Liver (tissue), 3 donors: ENCODE measurements at regions not wholly inside any gene's neighbourhood (a gene's known extent, or its start where the extent isn't known, plus 50 kb on each side); places are given as distances from the start of the nearest gene placed in this dataset.
"Not testable (repeated sequence)": the region's sequence is repeated elsewhere in the genome, so short reads cannot be mapped to it uniquely, and the experiment has no call there.

ENCODE experiments used
- FOXA1 ChIP-seq: IDR thresholded peaks from 2 replicates; pipeline ENCODE4 v1.6.1; 2016; ENCODE audit warnings: antibody characterized with exemption
- GABPA ChIP-seq, 2 donors: IDR thresholded peaks in 1 of 2; conservative IDR thresholded peaks in 1 of 2; 2 replicates each; pipeline ENCODE4 v1.6.1; 2016; ENCODE audit warnings: antibody characterized with exemption in 2 of 2, mild to moderate bottlenecking in 1 of 2, moderate library complexity in 1 of 2
- NR2F2 ChIP-seq: IDR thresholded peaks from 2 replicates; pipeline ENCODE4 v1.6.1; 2016; ENCODE audit warnings: antibody characterized with exemption
- RAD21 ChIP-seq, 2 donors: IDR thresholded peaks; 2 replicates each; pipeline ENCODE4 v1.6.1; 2016; ENCODE audit warnings: antibody characterized with exemption in 2 of 2, mild to moderate bottlenecking in 2 of 2
- RXRA ChIP-seq, 2 donors: IDR thresholded peaks; 2 replicates each; pipeline ENCODE4 v1.6.1; 2017 to 2018; ENCODE audit warnings: antibody characterized with exemption in 2 of 2, mild to moderate bottlenecking in 1 of 2
- SP1 ChIP-seq: IDR thresholded peaks from 2 replicates; pipeline ENCODE4 v1.6.1; 2018; ENCODE audit warnings: antibody characterized with exemption, mild to moderate bottlenecking
- YY1 ChIP-seq: IDR thresholded peaks from 2 replicates; pipeline ENCODE4 v1.6.1; 2016; ENCODE audit warnings: antibody characterized with exemption, mild to moderate bottlenecking
- TF ChIP-seq, protein P1 (sequence below): fragments of 150-350 bp; IDR thresholded peaks from 2 replicates; pipeline ENCODE4 v1.5.1; 2017; ENCODE audit warnings: improper control_type of control experiment, low read depth, low read length; ENCODE audit not compliant: missing input control
- TF ChIP-seq, protein P2 (sequence below): IDR thresholded peaks from 2 replicates; pipeline ENCODE4 v1.6.1; 2016; ENCODE audit warnings: antibody characterized with exemption
- TF ChIP-seq, protein P3 (sequence below): IDR thresholded peaks from 2 replicates; pipeline ENCODE4 v1.6.1; 2016; ENCODE audit warnings: antibody characterized with exemption
- TF ChIP-seq, protein P4 (sequence below): IDR thresholded peaks from 2 replicates; pipeline ENCODE4 v1.6.1; 2016; ENCODE audit warnings: antibody characterized with exemption
- TF ChIP-seq, protein P5 (sequence below): IDR thresholded peaks from 2 replicates; pipeline ENCODE4 v1.6.1; 2016; ENCODE audit warnings: antibody characterized with exemption, mild to moderate bottlenecking
- donor health status: healthy.
- donor health status: healthy.

DNA sequence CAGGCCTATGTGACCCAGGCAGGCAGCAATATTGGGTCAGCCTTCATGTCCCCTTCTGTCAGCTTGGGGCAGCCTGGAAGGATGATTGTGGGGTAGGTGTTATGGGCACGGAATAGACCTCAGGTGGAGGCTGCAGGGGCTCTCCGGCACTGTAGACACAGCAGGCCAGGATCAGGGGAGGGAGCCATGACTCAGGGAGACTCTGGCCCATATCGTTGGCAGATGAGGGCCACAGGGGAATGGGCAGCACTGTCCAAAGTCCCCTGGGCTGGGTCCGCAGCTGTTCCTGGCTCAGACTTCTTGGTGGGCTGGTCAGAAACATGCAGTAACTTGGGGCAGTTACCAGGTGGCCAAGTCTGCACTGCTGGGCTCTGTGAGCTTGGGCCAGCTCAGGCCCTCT, 3080.1 kb downstream of the RPIA start:
- TF ChIP-seq, protein P1, sequence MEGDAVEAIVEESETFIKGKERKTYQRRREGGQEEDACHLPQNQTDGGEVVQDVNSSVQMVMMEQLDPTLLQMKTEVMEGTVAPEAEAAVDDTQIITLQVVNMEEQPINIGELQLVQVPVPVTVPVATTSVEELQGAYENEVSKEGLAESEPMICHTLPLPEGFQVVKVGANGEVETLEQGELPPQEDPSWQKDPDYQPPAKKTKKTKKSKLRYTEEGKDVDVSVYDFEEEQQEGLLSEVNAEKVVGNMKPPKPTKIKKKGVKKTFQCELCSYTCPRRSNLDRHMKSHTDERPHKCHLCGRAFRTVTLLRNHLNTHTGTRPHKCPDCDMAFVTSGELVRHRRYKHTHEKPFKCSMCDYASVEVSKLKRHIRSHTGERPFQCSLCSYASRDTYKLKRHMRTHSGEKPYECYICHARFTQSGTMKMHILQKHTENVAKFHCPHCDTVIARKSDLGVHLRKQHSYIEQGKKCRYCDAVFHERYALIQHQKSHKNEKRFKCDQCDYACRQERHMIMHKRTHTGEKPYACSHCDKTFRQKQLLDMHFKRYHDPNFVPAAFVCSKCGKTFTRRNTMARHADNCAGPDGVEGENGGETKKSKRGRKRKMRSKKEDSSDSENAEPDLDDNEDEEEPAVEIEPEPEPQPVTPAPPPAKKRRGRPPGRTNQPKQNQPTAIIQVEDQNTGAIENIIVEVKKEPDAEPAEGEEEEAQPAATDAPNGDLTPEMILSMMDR = not testable (repeated sequence)
- TF ChIP-seq NR2F2; YY1; SP1; FOXA1; RXRA (IDR thresholded peaks at IDR 0.05); RAD21 (IDR thresholded peaks at IDR 0.05); GABPA (IDR thresholded peaks at IDR 0.05 in 1 of 2, conservative IDR thresholded peaks at IDR 0.05 in 1 of 2): not testable (repeated sequence)
- TF ChIP-seq, protein P2, sequence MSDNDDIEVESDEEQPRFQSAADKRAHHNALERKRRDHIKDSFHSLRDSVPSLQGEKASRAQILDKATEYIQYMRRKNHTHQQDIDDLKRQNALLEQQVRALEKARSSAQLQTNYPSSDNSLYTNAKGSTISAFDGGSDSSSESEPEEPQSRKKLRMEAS = not testable (repeated sequence)
- TF ChIP-seq, protein P3, sequence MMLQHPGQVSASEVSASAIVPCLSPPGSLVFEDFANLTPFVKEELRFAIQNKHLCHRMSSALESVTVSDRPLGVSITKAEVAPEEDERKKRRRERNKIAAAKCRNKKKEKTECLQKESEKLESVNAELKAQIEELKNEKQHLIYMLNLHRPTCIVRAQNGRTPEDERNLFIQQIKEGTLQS = not testable (repeated sequence)
- TF ChIP-seq, protein P4, sequence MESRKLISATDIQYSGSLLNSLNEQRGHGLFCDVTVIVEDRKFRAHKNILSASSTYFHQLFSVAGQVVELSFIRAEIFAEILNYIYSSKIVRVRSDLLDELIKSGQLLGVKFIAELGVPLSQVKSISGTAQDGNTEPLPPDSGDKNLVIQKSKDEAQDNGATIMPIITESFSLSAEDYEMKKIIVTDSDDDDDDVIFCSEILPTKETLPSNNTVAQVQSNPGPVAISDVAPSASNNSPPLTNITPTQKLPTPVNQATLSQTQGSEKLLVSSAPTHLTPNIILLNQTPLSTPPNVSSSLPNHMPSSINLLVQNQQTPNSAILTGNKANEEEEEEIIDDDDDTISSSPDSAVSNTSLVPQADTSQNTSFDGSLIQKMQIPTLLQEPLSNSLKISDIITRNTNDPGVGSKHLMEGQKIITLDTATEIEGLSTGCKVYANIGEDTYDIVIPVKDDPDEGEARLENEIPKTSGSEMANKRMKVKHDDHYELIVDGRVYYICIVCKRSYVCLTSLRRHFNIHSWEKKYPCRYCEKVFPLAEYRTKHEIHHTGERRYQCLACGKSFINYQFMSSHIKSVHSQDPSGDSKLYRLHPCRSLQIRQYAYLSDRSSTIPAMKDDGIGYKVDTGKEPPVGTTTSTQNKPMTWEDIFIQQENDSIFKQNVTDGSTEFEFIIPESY = not testable (repeated sequence)
- TF ChIP-seq, protein P5, sequence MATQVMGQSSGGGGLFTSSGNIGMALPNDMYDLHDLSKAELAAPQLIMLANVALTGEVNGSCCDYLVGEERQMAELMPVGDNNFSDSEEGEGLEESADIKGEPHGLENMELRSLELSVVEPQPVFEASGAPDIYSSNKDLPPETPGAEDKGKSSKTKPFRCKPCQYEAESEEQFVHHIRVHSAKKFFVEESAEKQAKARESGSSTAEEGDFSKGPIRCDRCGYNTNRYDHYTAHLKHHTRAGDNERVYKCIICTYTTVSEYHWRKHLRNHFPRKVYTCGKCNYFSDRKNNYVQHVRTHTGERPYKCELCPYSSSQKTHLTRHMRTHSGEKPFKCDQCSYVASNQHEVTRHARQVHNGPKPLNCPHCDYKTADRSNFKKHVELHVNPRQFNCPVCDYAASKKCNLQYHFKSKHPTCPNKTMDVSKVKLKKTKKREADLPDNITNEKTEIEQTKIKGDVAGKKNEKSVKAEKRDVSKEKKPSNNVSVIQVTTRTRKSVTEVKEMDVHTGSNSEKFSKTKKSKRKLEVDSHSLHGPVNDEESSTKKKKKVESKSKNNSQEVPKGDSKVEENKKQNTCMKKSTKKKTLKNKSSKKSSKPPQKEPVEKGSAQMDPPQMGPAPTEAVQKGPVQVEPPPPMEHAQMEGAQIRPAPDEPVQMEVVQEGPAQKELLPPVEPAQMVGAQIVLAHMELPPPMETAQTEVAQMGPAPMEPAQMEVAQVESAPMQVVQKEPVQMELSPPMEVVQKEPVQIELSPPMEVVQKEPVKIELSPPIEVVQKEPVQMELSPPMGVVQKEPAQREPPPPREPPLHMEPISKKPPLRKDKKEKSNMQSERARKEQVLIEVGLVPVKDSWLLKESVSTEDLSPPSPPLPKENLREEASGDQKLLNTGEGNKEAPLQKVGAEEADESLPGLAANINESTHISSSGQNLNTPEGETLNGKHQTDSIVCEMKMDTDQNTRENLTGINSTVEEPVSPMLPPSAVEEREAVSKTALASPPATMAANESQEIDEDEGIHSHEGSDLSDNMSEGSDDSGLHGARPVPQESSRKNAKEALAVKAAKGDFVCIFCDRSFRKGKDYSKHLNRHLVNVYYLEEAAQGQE = not testable (repeated sequence)
